ENCODE measurements at regions not wholly inside any gene's neighbourhood (a gene's known extent, or its start where the extent isn't known, plus 50 kb on each side); places are given as distances from the start of the nearest gene placed in this dataset.

- TF ChIP-seq CTCF (IDR thresholded peaks at IDR 0.05; ENCODE audit: insufficient read depth, low read length, poor library complexity, severe bottlenecking): no peak
- TF ChIP-seq EZH2phosphoT487 (conservative IDR thresholded peaks at IDR 0.05; ENCODE audit: low read length): no peak
These were observed 711.7 kb upstream of the GOLIM4 start for GRCh38 chr3:168807448-168807847.
